Small intestine (tissue), 7 donors: ENCODE measurements at regions not wholly inside any gene's neighbourhood (a gene's known extent, or its start where the extent isn't known, plus 50 kb on each side); places are given as distances from the start of the nearest gene placed in this dataset.
"Not testable (repeated sequence)": the region's sequence is repeated elsewhere in the genome, so short reads cannot be mapped to it uniquely, and the experiment has no call there.

Experiments used
- DNase-seq, 2 donors: peaks; one replicate each; pipeline versions ENCODE4 v3.0.0 to v3.0.0-alpha.2; 2013
- FAIRE-seq: peaks from 2 replicates; lab custom pipeline; 2012; peaks lifted over from hg19 to GRCh38; lab: Jason Lieb, UNC
- H3K27ac ChIP-seq, 3 donors: one replicate each; pipeline ENCODE4 v1.5.1; 2013; ENCODE audit warnings: low read length in 2 of 3, mild to moderate bottlenecking in 2 of 3, control low read depth in 1 of 3, inconsistent platforms in 1 of 3, low read depth in 1 of 3, moderate library complexity in 1 of 3
- H3K27me3 ChIP-seq, 3 donors: one replicate each; pipeline ENCODE4 v1.6.1; 2013; ENCODE audit warnings: low read length in 3 of 3, inconsistent platforms in 1 of 3; ENCODE audit not compliant: control insufficient read depth in 3 of 3, insufficient read depth in 3 of 3
- H3K36me3 ChIP-seq, 3 donors: one replicate each; pipeline ENCODE4 v1.6.1; 2013; ENCODE audit warnings: low read length in 3 of 3, inconsistent platforms in 1 of 3, low read depth in 1 of 3, mild to moderate bottlenecking in 1 of 3, moderate library complexity in 1 of 3; ENCODE audit not compliant: control insufficient read depth in 3 of 3, insufficient read depth in 2 of 3
- H3K4me1 ChIP-seq, 3 donors: one replicate each; pipeline ENCODE4 v1.6.1; 2013; ENCODE audit warnings: low read length in 2 of 3, inconsistent platforms in 1 of 3, low read depth in 1 of 3, mild to moderate bottlenecking in 1 of 3, moderate library complexity in 1 of 3; ENCODE audit not compliant: control insufficient read depth in 3 of 3, insufficient read depth in 2 of 3
- H3K4me3 ChIP-seq, 3 donors: one replicate each; pipeline ENCODE4 v1.5.1; 2013; ENCODE audit warnings: low read length in 3 of 3, control low read depth in 1 of 3, inconsistent platforms in 1 of 3, low read depth in 1 of 3, mild to moderate bottlenecking in 1 of 3, moderate library complexity in 1 of 3
- H3K9me3 ChIP-seq, 2 donors: one replicate each; pipeline ENCODE4 v1.6.1; 2013; ENCODE audit warnings: low read depth in 1 of 2, low read length in 1 of 2; ENCODE audit not compliant: control insufficient read depth in 2 of 2, insufficient read depth in 1 of 2
- WGBS, 3 donors: extraction: QIAGEN DNeasy Blood & Tissue Kit; methylation state at CpG; one replicate each; pipeline ENCODE4 v1.1.7; 2013; 5-methylcytosine and 5-hydroxymethylcytosine counted together
- donor health status: healthy with polysubstance abuse.
- donor health status: control.
- donor health status: control.
- donor health status: Bipolar disorder and iron deficiency.
- donor health status: healthy.

GRCh38 chr9:24828687-24829086 is 283.0 kb upstream of the IZUMO3 start:
- WGBS, 3 donors = 73 to 87% (median 83%) methylated on average over 2 of the region's 2 CpGs
- Histone ChIP-seq H3K9me3 (no peaks in the 10 kb centered on the region), H3K4me3 (no peak overlapping the region), H3K27ac (no peak overlapping the region), H3K36me3 (no peaks in the 10 kb centered on the region), H3K27me3 (no peaks in the 10 kb centered on the region), H3K4me1 (no peaks in the 10 kb centered on the region)
- DNase-seq = no peak
- FAIRE-seq = no peak

- H3K4me3 ChIP-seq = no peak overlapping the region
- no peaks in the 10 kb centered on the region for H3K36me3 ChIP-seq
- FAIRE-seq (no peak), DNase-seq (no peak)
- no peaks in the 10 kb centered on the region for H3K9me3 ChIP-seq
- no peak overlapping the region for H3K27ac ChIP-seq
- H3K27me3 ChIP-seq = no peaks in the 10 kb centered on the region
- H3K4me1 ChIP-seq = no peaks in the 10 kb centered on the region
These were observed 278.9 kb upstream of the IZUMO3 start for GRCh38 chr9:24824607-24825006.

GRCh38 chr9:24820196-24820595 is 274.5 kb upstream of the IZUMO3 start:
- Histone ChIP-seq H3K36me3 (no peaks in the 10 kb centered on the region), H3K27ac (no peak overlapping the region), H3K9me3 (no peaks in the 10 kb centered on the region), H3K27me3 (no peaks in the 10 kb centered on the region), H3K4me1 (no peaks in the 10 kb centered on the region), H3K4me3 (no peak overlapping the region)
- WGBS, 3 donors = 12 to 26% (median 22%) methylated on average over 1 of the region's 1 CpG
- no peak for DNase-seq
- FAIRE-seq = no peak

- Histone ChIP-seq H3K36me3 (no peaks in the 10 kb centered on the region), H3K27ac (no peak overlapping the region), H3K4me1 (no peaks in the 10 kb centered on the region), H3K9me3 (no peaks in the 10 kb centered on the region), H3K27me3 (no peaks in the 10 kb centered on the region), H3K4me3 (no peak overlapping the region)
- FAIRE-seq = no peak
- WGBS, 3 donors = 74 to 91% (median 82%) methylated on average over 2 of the region's 2 CpGs
- DNase-seq = no peak
These were observed 272.1 kb upstream of the IZUMO3 start for GRCh38 chr9:24817756-24818155.

DNA sequence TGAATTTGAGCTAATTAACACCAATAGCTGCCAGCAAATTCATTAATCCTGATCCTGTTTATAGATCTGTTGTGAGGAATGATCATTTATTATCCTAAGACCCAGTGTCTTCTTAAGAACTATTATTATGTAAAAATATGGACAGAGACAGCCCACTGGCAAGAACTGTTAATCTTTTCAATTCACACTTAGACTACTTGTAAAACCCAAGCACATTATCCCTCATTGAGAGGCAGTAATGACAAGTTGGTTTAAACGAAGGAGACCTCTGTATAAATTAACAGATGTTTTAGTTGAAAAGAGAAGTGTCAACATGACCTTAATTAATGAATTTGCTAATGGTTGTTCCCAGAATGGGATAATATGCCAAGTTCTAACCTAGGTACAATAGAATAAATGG is 270.3 kb upstream of the IZUMO3 start:
- no peaks in the 10 kb centered on the region for H3K9me3 ChIP-seq
- no peaks in the 10 kb centered on the region for H3K27me3 ChIP-seq
- H3K4me3 ChIP-seq = no peak overlapping the region
- H3K4me1 ChIP-seq = no peaks in the 10 kb centered on the region
- H3K36me3 ChIP-seq = no peaks in the 10 kb centered on the region
- FAIRE-seq (no peak), DNase-seq (no peak)
- H3K27ac ChIP-seq = no peak overlapping the region
- WGBS, 3 donors = 16 to 19% (median 16%) methylated on average over 1 of the region's 1 CpG

- Histone ChIP-seq H3K4me1 (no peaks in the 10 kb centered on the region), H3K9me3 (no peaks in the 10 kb centered on the region), H3K27ac (no peak overlapping the region), H3K27me3 (no peaks in the 10 kb centered on the region), H3K36me3 (no peaks in the 10 kb centered on the region), H3K4me3 (no peak overlapping the region)
- WGBS, 3 donors = 50 to 71% (median 55%) methylated on average over 3 of the region's 3 CpGs
- DNase-seq = no peak
- FAIRE-seq = no peak
These were observed 255.6 kb upstream of the IZUMO3 start for GRCh38 chr9:24801344-24801743.

- FAIRE-seq (no peak), DNase-seq (no peak)
- no peak overlapping the region for H3K27ac ChIP-seq
- H3K27me3 ChIP-seq = no peaks in the 10 kb centered on the region
- H3K9me3 ChIP-seq = no peaks in the 10 kb centered on the region
- no peaks in the 10 kb centered on the region for H3K36me3 ChIP-seq
- no peaks in the 10 kb centered on the region for H3K4me1 ChIP-seq
- 24 to 40% (median 29%) methylated on average over 2 of the region's 2 CpGs for WGBS, 3 donors
- H3K4me3 ChIP-seq = no peak overlapping the region
These were observed 248.1 kb upstream of the IZUMO3 start for GRCh38 chr9:24793787-24794186.

GRCh38 chr9:24776226-24776625 is 230.5 kb upstream of the IZUMO3 start:
- no peaks in the 10 kb centered on the region for H3K27me3 ChIP-seq
- H3K9me3 ChIP-seq = peaks cover 0 to 13% of the 10 kb centered on the region in 2 donors
- no peaks in the 10 kb centered on the region for H3K4me1 ChIP-seq
- FAIRE-seq (no peak), DNase-seq (no peak)
- no peak overlapping the region for H3K27ac ChIP-seq
- H3K4me3 ChIP-seq = no peak overlapping the region
- H3K36me3 ChIP-seq = no peaks in the 10 kb centered on the region

DNA sequence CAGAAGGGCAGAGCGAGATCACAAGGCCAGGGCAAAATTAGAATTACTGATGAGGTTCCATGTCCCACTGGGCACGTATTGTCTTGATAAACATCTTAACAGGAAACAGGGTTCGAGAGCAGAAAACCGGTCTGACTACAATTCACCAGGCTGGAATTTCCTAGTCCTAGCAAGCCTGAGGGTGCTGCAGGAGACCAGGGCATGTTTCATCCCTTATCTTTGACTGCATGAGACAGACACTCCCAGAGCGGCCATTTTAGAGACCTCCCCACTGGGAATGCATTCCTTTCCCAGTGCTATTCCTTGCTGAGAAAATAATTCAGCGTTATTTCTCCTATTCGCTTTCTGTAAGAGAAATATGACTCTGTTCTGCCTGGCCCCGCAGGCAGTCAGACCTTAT is 228.5 kb upstream of the IZUMO3 start:
- WGBS, 3 donors = 86 to 91% (median 89%) methylated on average over 8 of the region's 8 CpGs

More for the DNA sequence above, 228.5 kb upstream of the IZUMO3 start:
- H3K27ac ChIP-seq, DNase-seq, H3K4me1 ChIP-seq, H3K27me3 ChIP-seq, H3K4me3 ChIP-seq, H3K36me3 ChIP-seq, FAIRE-seq: not testable (repeated sequence)
- peaks cover 0 to 23% of the 10 kb centered on the region in 2 donors for H3K9me3 ChIP-seq
